GM12878 (cell line): ENCODE measurements at regions not wholly inside any gene's neighbourhood (a gene's known extent, or its start where the extent isn't known, plus 50 kb on each side); places are given as distances from the start of the nearest gene placed in this dataset.

Experiments used
- ATAC-seq: fragments of 200-7000 bp; cut with Tn5 transposase; 3 replicates; pipeline ENCODE4 v1.9.1; 2020; ENCODE audit warnings: mild to moderate bottlenecking, moderate library complexity
- BruUV-seq: library from RNA; stranded (reverse); fragments of 400-500 nt; replicated peaks from 2 replicates; lab custom pipeline; 2021; lab: Mats Ljungman, UMichigan
- CTCF ChIA-PET: fragments of 300-600 bp; sonication (Branson Sonifier 250); formaldehyde crosslinking; extraction: SDS; loops from one replicate; lab custom pipeline; 2021; ENCODE audit warnings: inconsistent platforms; lab: Yijun Ruan, JAX
- POLR2A ChIA-PET: fragments of 350-600 bp; formaldehyde crosslinking; extraction: SDS; loops from one replicate; lab custom pipeline; 2021; ENCODE audit warnings: inconsistent platforms; lab: Charles Lee
- RAD21 ChIA-PET: fragments of 300-600 bp; sonication (Branson Sonifier 250); formaldehyde crosslinking; loops from one replicate; lab custom pipeline; 2023; ENCODE audit warnings: antibody characterized with exemption; ENCODE audit not compliant: unreplicated experiment; lab: Charles Lee
- SMC1A ChIA-PET: fragments of 300-600 bp; sonication (Branson Sonifier 250); formaldehyde crosslinking; loops from one replicate; lab custom pipeline; 2023; ENCODE audit not compliant: unreplicated experiment, uncharacterized antibody; lab: Charles Lee
- DNase-seq: peaks from one replicate; pipeline ENCODE4 v3.0.0-alpha.2; 2011; ENCODE audit warnings: low read depth, low spot score
- FAIRE-seq: peaks from 3 replicates; lab custom pipeline; 2011; peaks lifted over from hg19 to GRCh38; lab: Jason Lieb, UNC
- H2AFZ ChIP-seq: 2 replicates; pipeline ENCODE4 v1.6.0; 2011; ENCODE audit warnings: low read depth, low read length, control low read depth; ENCODE audit not compliant: control insufficient read depth
- H3K27ac ChIP-seq: 2 replicates; pipeline ENCODE4 v1.5.1; 2011; ENCODE audit warnings: control low read depth; ENCODE audit not compliant: control insufficient read depth, insufficient read depth
- H3K27me3 ChIP-seq, 2 experiments: replicated peaks in 1 of 2; 2 replicates each; pipeline versions ENCODE4 v1.6.0 to v1.6.1; 2011; ENCODE audit warnings: low read length in 1 of 2; ENCODE audit not compliant: control insufficient read depth in 2 of 2, insufficient read depth in 2 of 2
- H3K36me3 ChIP-seq, 2 experiments: 2 replicates each; pipeline ENCODE4 v1.5.1; 2011; ENCODE audit warnings: low read length in 1 of 2; ENCODE audit not compliant: control insufficient read depth in 2 of 2, insufficient read depth in 2 of 2
- H3K4me1 ChIP-seq: 2 replicates; pipeline ENCODE4 v1.6.1; 2011; ENCODE audit warnings: mild to moderate bottlenecking, low read length, moderate library complexity, mixed read lengths; ENCODE audit not compliant: control insufficient read depth, insufficient read depth
- H3K4me2 ChIP-seq: 2 replicates; pipeline ENCODE4 v1.6.0; 2011; ENCODE audit warnings: control low read depth; ENCODE audit not compliant: control insufficient read depth, insufficient read depth
- H3K4me3 ChIP-seq: fragments of 200-600 bp; sonication (generic); 2 replicates; pipeline ENCODE4 v1.5.1; 2016
- H3K79me2 ChIP-seq: 2 replicates; pipeline ENCODE4 v1.6.0; 2011; ENCODE audit warnings: low read length; ENCODE audit not compliant: control insufficient read depth, insufficient read depth
- H3K9ac ChIP-seq: 2 replicates; pipeline ENCODE4 v1.8.0; 2011; ENCODE audit warnings: low read length, control low read depth, mixed read lengths; ENCODE audit not compliant: control insufficient read depth, insufficient read depth
- H3K9me3 ChIP-seq: replicated peaks from 3 replicates; pipeline ENCODE4 v1.5.1; 2011; ENCODE audit warnings: mild to moderate bottlenecking, low read length; ENCODE audit not compliant: control insufficient read depth, insufficient read depth
- H4K20me1 ChIP-seq: 2 replicates; pipeline ENCODE4 v1.6.0; 2011; ENCODE audit not compliant: control insufficient read depth, insufficient read depth
- ATF3 ChIP-seq: IDR thresholded peaks from 2 replicates; pipeline ENCODE4 v1.6.1; 2011; ENCODE audit warnings: low read depth, mild to moderate bottlenecking, low read length, moderate library complexity, borderline replicate concordance; ENCODE audit errors: extremely low read depth
- CBFB ChIP-seq: IDR thresholded peaks from 2 replicates; pipeline ENCODE4 v1.6.1; 2016; ENCODE audit warnings: antibody characterized with exemption, low read depth
- EZH2 ChIP-seq: IDR thresholded peaks from 2 replicates; pipeline ENCODE4 v1.6.1; 2012; ENCODE audit warnings: low read depth, mild to moderate bottlenecking, control low read depth, inconsistent platforms, low read length, borderline replicate concordance; ENCODE audit not compliant: control insufficient read depth
- HDAC2 ChIP-seq: fragments of 200-600 bp; sonication (generic); IDR thresholded peaks from 2 replicates; pipeline ENCODE4 v1.6.1; 2017
- MTA3 ChIP-seq: IDR thresholded peaks from 2 replicates; pipeline ENCODE4 v1.6.1; 2012; ENCODE audit warnings: low read length, inconsistent platforms, borderline replicate concordance
- RELA ChIP-seq: fragments of 450-650 bp; IDR thresholded peaks from 2 replicates; pipeline ENCODE4 v1.8.0; 2014; ENCODE audit warnings: borderline replicate concordance; ENCODE audit not compliant: partially characterized antibody
- USF1 ChIP-seq: IDR thresholded peaks from 2 replicates; pipeline ENCODE4 v1.6.1; 2011; ENCODE audit warnings: borderline replicate concordance, low read depth, mild to moderate bottlenecking, moderate library complexity, mixed read lengths, low read length; ENCODE audit not compliant: insufficient read depth; ENCODE audit errors: extremely low read length
- ZNF384 ChIP-seq: IDR thresholded peaks from 2 replicates; pipeline ENCODE4 v1.6.1; 2012; ENCODE audit warnings: low read depth, mild to moderate bottlenecking, low read length, improper control_type of control experiment, borderline replicate concordance
- WGBS: methylation state at CpG from one replicate; pipeline ENCODE4 v1.1.6; 2016; ENCODE audit warnings: low lambda C conversion rate; ENCODE audit not compliant: insufficient replicate concordance, insufficient coverage; ENCODE audit errors: missing lambda C conversion rate; 5-methylcytosine and 5-hydroxymethylcytosine counted together
- in situ Hi-C: fragments of 300-500 bp; cut with MboI; formaldehyde crosslinking; loops from 9 replicates; pipeline ENCODE4 v1.14.3; 2018; ENCODE audit warnings: mixed read lengths
- intact Hi-C: fragments of 100-400 bp; cut with micrococcal nuclease; formaldehyde crosslinking; loops from one replicate; pipeline ENCODE4 v1.14.2; 2022; ENCODE audit not compliant: unreplicated experiment

GRCh38 chr4:166502660-166503059 lies 629.6 kb downstream of the TLL1 start:
- no peaks in the 10 kb centered on the region for H3K79me2 ChIP-seq
- no peak for FAIRE-seq
- no peaks in the 10 kb centered on the region for H3K27me3 ChIP-seq
- no peak overlapping the region for H2AFZ ChIP-seq
- H4K20me1 ChIP-seq = no peaks in the 10 kb centered on the region
- RAD21 ChIA-PET = no interaction called here
- intact Hi-C loops = no loop called here
- no peak overlapping the region for H3K4me2 ChIP-seq
- no TSS peak for BruUV-seq
- no peak overlapping the region for H3K27ac ChIP-seq
- SMC1A ChIA-PET = no interaction called here
- H3K4me1 ChIP-seq = no peaks in the 10 kb centered on the region
- no peak overlapping the region for H3K4me3 ChIP-seq
- in situ Hi-C loops = no loop called here
- TF ChIP-seq RELA (no peak), MTA3 (no peak), EZH2 (no peak), ATF3 (no peak), HDAC2 (no peak), CBFB (no peak)
- H3K36me3 ChIP-seq = no peaks in the 10 kb centered on the region
- H3K9me3 ChIP-seq = no peaks in the 10 kb centered on the region
- WGBS = 35% methylated on average over 9 of the region's 9 CpGs
- POLR2A ChIA-PET = no interaction called here
- no peak for ATAC-seq
- no peak overlapping the region for H3K9ac ChIP-seq
- CTCF ChIA-PET = no interaction called here
- DNase-seq = no peak

- FAIRE-seq (no peak), ATAC-seq (no peak), DNase-seq (no peak)
- TF ChIP-seq ZNF384 (no peak), USF1 (no peak)
- POLR2A ChIA-PET = no interaction called here
- Histone ChIP-seq H3K27me3 (no peaks in the 10 kb centered on the region), H3K4me1 (no peaks in the 10 kb centered on the region), H3K4me2 (no peak overlapping the region), H3K27ac (no peak overlapping the region), H4K20me1 (no peaks in the 10 kb centered on the region), H3K36me3 (no peaks in the 10 kb centered on the region), H3K79me2 (no peaks in the 10 kb centered on the region), H2AFZ (no peak overlapping the region), H3K4me3 (no peak overlapping the region), H3K9me3 (no peaks in the 10 kb centered on the region), H3K9ac (no peak overlapping the region)
- SMC1A ChIA-PET = no interaction called here
- CTCF ChIA-PET = no interaction called here
- RAD21 ChIA-PET = no interaction called here
- in situ Hi-C loops = no loop called here
- intact Hi-C loops = no loop called here
- no TSS peak for BruUV-seq
- WGBS = 21% methylated on average over 3 of the region's 3 CpGs
Measured at GRCh38 chr4:166506051-166506450, 633.0 kb downstream of the TLL1 start.
